Epithelial cell of proximal tubule (primary cell): ENCODE measurements at regions not wholly inside any gene's neighbourhood (a gene's known extent, or its start where the extent isn't known, plus 50 kb on each side); places are given as distances from the start of the nearest gene placed in this dataset.

Experiments
- DNase-seq: peaks from one replicate; pipeline ENCODE4 v3.0.0-alpha.2; 2011; ENCODE audit warnings: low read depth
- H3K4me3 ChIP-seq: 2 replicates; pipeline ENCODE4 v1.5.1; 2011; ENCODE audit warnings: low read depth, mild to moderate bottlenecking, low read length
- CTCF ChIP-seq: conservative IDR thresholded peaks from 2 replicates; pipeline ENCODE4 v1.5.1; 2012; ENCODE audit warnings: low read depth, mild to moderate bottlenecking, low read length

GRCh38 chr5:28729067-28729466, 1690.7 kb upstream of the CDH9 start:
- no peak for TF ChIP-seq CTCF
- no peak overlapping the region for H3K4me3 ChIP-seq
- no peak for DNase-seq

GRCh38 chr5:28726815-28727214, 1688.4 kb upstream of the CDH9 start:
- no peak overlapping the region for H3K4me3 ChIP-seq
- no peak for DNase-seq
- no peak for TF ChIP-seq CTCF

- DNase-seq: no peak
- no peak for TF ChIP-seq CTCF
- no peak overlapping the region for H3K4me3 ChIP-seq
Measured at GRCh38 chr5:28725001-28725400, 1686.6 kb upstream of the CDH9 start.

GRCh38 chr5:28714907-28715698, 1676.7 kb upstream of the CDH9 start:
- H3K4me3 ChIP-seq: no peak overlapping the region
- no peak for DNase-seq
- no peak for TF ChIP-seq CTCF

- no peak overlapping the region for H3K4me3 ChIP-seq
- DNase-seq: no peak
- TF ChIP-seq CTCF: peak; percentile 16
Measured at GRCh38 chr5:28710360-28710759, 1672.0 kb upstream of the CDH9 start.

GRCh38 chr5:28708472-28708871, 1670.1 kb upstream of the CDH9 start:
- H3K4me3 ChIP-seq: no peak overlapping the region
- no peak for DNase-seq
- no peak for TF ChIP-seq CTCF

- H3K4me3 ChIP-seq: no peak overlapping the region
- no peak for TF ChIP-seq CTCF
- DNase-seq: no peak
Measured at GRCh38 chr5:28707706-28708105, 1669.3 kb upstream of the CDH9 start.
